GM12878 (cell line): ENCODE measurements at regions not wholly inside any gene's neighbourhood (a gene's known extent, or its start where the extent isn't known, plus 50 kb on each side); places are given as distances from the start of the nearest gene placed in this dataset.

Experiments used
- ATAC-seq: fragments of 200-7000 bp; cut with Tn5 transposase; 3 replicates; pipeline ENCODE4 v1.9.1; 2020; ENCODE audit warnings: mild to moderate bottlenecking, moderate library complexity
- BruUV-seq: library from RNA; stranded (reverse); fragments of 400-500 nt; replicated peaks from 2 replicates; lab custom pipeline; 2021; lab: Mats Ljungman, UMichigan
- CTCF ChIA-PET: fragments of 300-600 bp; sonication (Branson Sonifier 250); formaldehyde crosslinking; extraction: SDS; loops from one replicate; lab custom pipeline; 2021; ENCODE audit warnings: inconsistent platforms; lab: Yijun Ruan, JAX
- POLR2A ChIA-PET: fragments of 350-600 bp; formaldehyde crosslinking; extraction: SDS; loops from one replicate; lab custom pipeline; 2021; ENCODE audit warnings: inconsistent platforms; lab: Charles Lee
- RAD21 ChIA-PET: fragments of 300-600 bp; sonication (Branson Sonifier 250); formaldehyde crosslinking; loops from one replicate; lab custom pipeline; 2023; ENCODE audit warnings: antibody characterized with exemption; ENCODE audit not compliant: unreplicated experiment; lab: Charles Lee
- SMC1A ChIA-PET: fragments of 300-600 bp; sonication (Branson Sonifier 250); formaldehyde crosslinking; loops from one replicate; lab custom pipeline; 2023; ENCODE audit not compliant: unreplicated experiment, uncharacterized antibody; lab: Charles Lee
- DNase-seq: peaks from one replicate; pipeline ENCODE4 v3.0.0-alpha.2; 2011; ENCODE audit warnings: low read depth, low spot score
- FAIRE-seq: peaks from 3 replicates; lab custom pipeline; 2011; peaks lifted over from hg19 to GRCh38; lab: Jason Lieb, UNC
- H2AFZ ChIP-seq: 2 replicates; pipeline ENCODE4 v1.6.0; 2011; ENCODE audit warnings: low read depth, low read length, control low read depth; ENCODE audit not compliant: control insufficient read depth
- H3K27ac ChIP-seq: 2 replicates; pipeline ENCODE4 v1.5.1; 2011; ENCODE audit warnings: control low read depth; ENCODE audit not compliant: control insufficient read depth, insufficient read depth
- H3K27me3 ChIP-seq, 2 experiments: replicated peaks in 1 of 2; 2 replicates each; pipeline versions ENCODE4 v1.6.0 to v1.6.1; 2011; ENCODE audit warnings: low read length in 1 of 2; ENCODE audit not compliant: control insufficient read depth in 2 of 2, insufficient read depth in 2 of 2
- H3K36me3 ChIP-seq, 2 experiments: 2 replicates each; pipeline ENCODE4 v1.5.1; 2011; ENCODE audit warnings: low read length in 1 of 2; ENCODE audit not compliant: control insufficient read depth in 2 of 2, insufficient read depth in 2 of 2
- H3K4me1 ChIP-seq: 2 replicates; pipeline ENCODE4 v1.6.1; 2011; ENCODE audit warnings: mild to moderate bottlenecking, low read length, moderate library complexity, mixed read lengths; ENCODE audit not compliant: control insufficient read depth, insufficient read depth
- H3K4me2 ChIP-seq: 2 replicates; pipeline ENCODE4 v1.6.0; 2011; ENCODE audit warnings: control low read depth; ENCODE audit not compliant: control insufficient read depth, insufficient read depth
- H3K4me3 ChIP-seq: fragments of 200-600 bp; sonication (generic); 2 replicates; pipeline ENCODE4 v1.5.1; 2016
- H3K79me2 ChIP-seq: 2 replicates; pipeline ENCODE4 v1.6.0; 2011; ENCODE audit warnings: low read length; ENCODE audit not compliant: control insufficient read depth, insufficient read depth
- H3K9ac ChIP-seq: 2 replicates; pipeline ENCODE4 v1.8.0; 2011; ENCODE audit warnings: low read length, control low read depth, mixed read lengths; ENCODE audit not compliant: control insufficient read depth, insufficient read depth
- H3K9me3 ChIP-seq: replicated peaks from 3 replicates; pipeline ENCODE4 v1.5.1; 2011; ENCODE audit warnings: mild to moderate bottlenecking, low read length; ENCODE audit not compliant: control insufficient read depth, insufficient read depth
- H4K20me1 ChIP-seq: 2 replicates; pipeline ENCODE4 v1.6.0; 2011; ENCODE audit not compliant: control insufficient read depth, insufficient read depth
- GATAD2B ChIP-seq: fragments of 450-650 bp; conservative IDR thresholded peaks from 2 replicates; pipeline ENCODE4 v1.6.1; 2017; ENCODE audit warnings: low read depth, mild to moderate bottlenecking, moderate library complexity
- KLF5 ChIP-seq: fragments of 450-650 bp; IDR thresholded peaks from 2 replicates; pipeline ENCODE4 v1.6.1; 2014; ENCODE audit warnings: mild to moderate bottlenecking; ENCODE audit not compliant: partially characterized antibody
- NBN ChIP-seq: fragments of 450-650 bp; IDR thresholded peaks from 2 replicates; pipeline ENCODE4 v1.6.1; 2016
- PKNOX1 ChIP-seq: fragments of 450-650 bp; IDR thresholded peaks from 2 replicates; pipeline ENCODE4 v1.6.1; 2016; ENCODE audit warnings: mild to moderate bottlenecking
- POLR2A ChIP-seq: IDR thresholded peaks from 2 replicates; pipeline ENCODE4 v1.6.1; 2011; ENCODE audit warnings: low read depth, mild to moderate bottlenecking, low read length
- RFX5 ChIP-seq: IDR thresholded peaks from 2 replicates; pipeline ENCODE4 v1.6.1; 2011; ENCODE audit warnings: low read depth, low read length, improper control_type of control experiment
- TARDBP ChIP-seq: IDR thresholded peaks from 2 replicates; pipeline ENCODE4 v1.6.1; 2016; ENCODE audit warnings: borderline replicate concordance
- USF1 ChIP-seq: IDR thresholded peaks from 2 replicates; pipeline ENCODE4 v1.6.1; 2011; ENCODE audit warnings: borderline replicate concordance, low read depth, mild to moderate bottlenecking, moderate library complexity, mixed read lengths, low read length; ENCODE audit not compliant: insufficient read depth; ENCODE audit errors: extremely low read length
- ZBTB11 ChIP-seq: fragments of 450-650 bp; formaldehyde crosslinking; IDR thresholded peaks from 2 replicates; pipeline ENCODE4 v1.5.0; 2022; ENCODE audit warnings: mild to moderate bottlenecking, missing genetic modification characterization
- WGBS: methylation state at CpG from one replicate; pipeline ENCODE4 v1.1.6; 2016; ENCODE audit warnings: low lambda C conversion rate; ENCODE audit not compliant: insufficient replicate concordance, insufficient coverage; ENCODE audit errors: missing lambda C conversion rate; 5-methylcytosine and 5-hydroxymethylcytosine counted together
- in situ Hi-C: fragments of 300-500 bp; cut with MboI; formaldehyde crosslinking; loops from 9 replicates; pipeline ENCODE4 v1.14.3; 2018; ENCODE audit warnings: mixed read lengths
- intact Hi-C: fragments of 100-400 bp; cut with micrococcal nuclease; formaldehyde crosslinking; loops from one replicate; pipeline ENCODE4 v1.14.2; 2022; ENCODE audit not compliant: unreplicated experiment

- no peaks in the 10 kb centered on the region for H3K4me1 ChIP-seq
- no peaks in the 10 kb centered on the region for H3K79me2 ChIP-seq
- no peak for ATAC-seq
- ChIA-PET POLR2A (no interaction called here), SMC1A (no interaction called here), CTCF (no interaction called here), RAD21 (no interaction called here)
- BruUV-seq = no TSS peak
- in situ Hi-C loops = no loop called here
- H2AFZ ChIP-seq = no peak overlapping the region
- no peaks in the 10 kb centered on the region for H3K9me3 ChIP-seq
- intact Hi-C loops = no loop called here
- no peak overlapping the region for H3K9ac ChIP-seq
- no peak for FAIRE-seq
- no peak overlapping the region for H3K4me3 ChIP-seq
- no peaks in the 10 kb centered on the region for H4K20me1 ChIP-seq
- DNase-seq = no peak
- H3K4me2 ChIP-seq = no peak overlapping the region
- no peaks in the 10 kb centered on the region for H3K36me3 ChIP-seq
- no peak overlapping the region for H3K27ac ChIP-seq
- TF ChIP-seq GATAD2B (no peak), TARDBP (no peak), KLF5 (no peak), USF1 (no peak)
- 47% methylated on average over 12 of the region's 12 CpGs for WGBS
- H3K27me3 ChIP-seq = no peaks in the 10 kb centered on the region
Measured at GRCh38 chr4:138910914-138911336, 104.7 kb upstream of the NOCT start.

- Histone ChIP-seq H3K4me1 (no peaks in the 10 kb centered on the region), H4K20me1 (no peaks in the 10 kb centered on the region), H3K9ac (no peak overlapping the region), H3K4me2 (no peak overlapping the region), H3K4me3 (no peak overlapping the region), H2AFZ (no peak overlapping the region), H3K27ac (no peak overlapping the region), H3K36me3 (no peaks in the 10 kb centered on the region), H3K9me3 (no peaks in the 10 kb centered on the region), H3K27me3 (no peaks in the 10 kb centered on the region), H3K79me2 (no peaks in the 10 kb centered on the region)
- ATAC-seq (no peak), FAIRE-seq (no peak), DNase-seq (no peak)
- ChIA-PET CTCF (interaction anchor here (0.7 kb wide), 1 partner anchor 288 kb away, joined by 3 read pairs; no protein-coding TSS in a partner anchor), SMC1A (interaction anchor here (1.0 to 1.3 kb wide), 2 partner anchors 39 kb away, joined by 4 read pairs; no protein-coding TSS in a partner anchor), POLR2A (no interaction called here), RAD21 (no interaction called here)
- intact Hi-C loops (no loop called here), in situ Hi-C loops (no loop called here)
- WGBS = 57% methylated on average over 6 of the region's 6 CpGs
- no TSS peak for BruUV-seq
- TF ChIP-seq NBN (no peak), POLR2A (no peak), RFX5 (no peak), USF1 (no peak), ZBTB11 (CRISPR knock-in tag) (no peak), PKNOX1 (no peak)
Measured at GRCh38 chr4:138910195-138910913, 105.2 kb upstream of the NOCT start.
